Skeletal muscle satellite cell (primary cell): ENCODE measurements at regions not wholly inside any gene's neighbourhood (a gene's known extent, or its start where the extent isn't known, plus 50 kb on each side); places are given as distances from the start of the nearest gene placed in this dataset.
A peak's percentile ranks its signal among the peaks of the same experiment; 100 is the strongest.
"Not testable (repeated sequence)": the region's sequence is repeated elsewhere in the genome, so short reads cannot be mapped to it uniquely, and the experiment has no call there.

ENCODE experiments used
- H3K27me3 ChIP-seq: 2 replicates; pipeline ENCODE4 v1.7.0; 2013; ENCODE audit warnings: low read length; ENCODE audit not compliant: control insufficient read depth, insufficient read depth
- H3K36me3 ChIP-seq: 2 replicates; pipeline ENCODE4 v1.7.0; 2013; ENCODE audit warnings: mild to moderate bottlenecking, control low read depth, low read length; ENCODE audit not compliant: insufficient read depth
- H3K4me1 ChIP-seq: 2 replicates; pipeline ENCODE4 v1.7.0; 2013; ENCODE audit warnings: low read length; ENCODE audit not compliant: control insufficient read depth, insufficient read depth
- H3K4me2 ChIP-seq: 2 replicates; pipeline ENCODE4 v1.7.0; 2013; ENCODE audit warnings: mild to moderate bottlenecking, low read length
- H3K4me3 ChIP-seq: 2 replicates; pipeline ENCODE4 v1.7.0; 2013; ENCODE audit warnings: low read length
- H3K9ac ChIP-seq: 2 replicates; pipeline ENCODE4 v1.7.0; 2013; ENCODE audit warnings: mild to moderate bottlenecking, low read depth, low read length, moderate library complexity
- H3K9me3 ChIP-seq: replicated peaks from 2 replicates; pipeline ENCODE4 v1.7.0; 2013; ENCODE audit warnings: mild to moderate bottlenecking, control low read depth, low read length

DNA sequence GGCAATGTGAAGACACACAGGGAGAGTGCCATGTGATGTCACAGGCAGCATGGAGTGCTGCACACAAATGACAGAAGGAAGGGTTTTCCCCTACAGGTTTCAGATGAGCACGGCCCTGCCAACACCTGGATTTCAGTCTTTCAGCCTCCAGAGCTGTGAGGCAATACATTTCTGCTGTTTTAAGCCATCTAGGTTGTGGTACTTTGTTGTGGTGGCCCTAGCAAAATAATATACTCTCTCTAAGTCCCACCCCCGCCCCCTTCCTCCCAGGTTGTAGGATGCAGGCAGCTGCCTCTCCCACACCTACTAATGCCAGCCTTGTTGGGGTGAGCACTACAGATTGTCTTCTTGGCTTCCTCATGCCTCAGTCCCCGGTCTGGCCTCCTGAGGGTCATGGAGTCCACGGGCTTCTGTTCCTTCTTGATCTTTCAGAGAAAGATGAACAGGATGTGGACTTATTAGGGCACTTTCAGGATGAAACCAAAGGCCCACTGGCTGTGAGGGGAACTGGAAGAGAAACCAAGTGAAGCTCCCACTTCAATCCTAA, 180.0 kb downstream of the CD47 start:
- H3K36me3 ChIP-seq = no peaks in the 10 kb centered on the region
- H3K4me1 ChIP-seq = no peaks in the 10 kb centered on the region
- no peak overlapping the region for H3K4me2 ChIP-seq
- no peak overlapping the region for H3K9ac ChIP-seq
- no peaks in the 10 kb centered on the region for H3K27me3 ChIP-seq
- no peaks in the 10 kb centered on the region for H3K9me3 ChIP-seq
- no peak overlapping the region for H3K4me3 ChIP-seq

DNA sequence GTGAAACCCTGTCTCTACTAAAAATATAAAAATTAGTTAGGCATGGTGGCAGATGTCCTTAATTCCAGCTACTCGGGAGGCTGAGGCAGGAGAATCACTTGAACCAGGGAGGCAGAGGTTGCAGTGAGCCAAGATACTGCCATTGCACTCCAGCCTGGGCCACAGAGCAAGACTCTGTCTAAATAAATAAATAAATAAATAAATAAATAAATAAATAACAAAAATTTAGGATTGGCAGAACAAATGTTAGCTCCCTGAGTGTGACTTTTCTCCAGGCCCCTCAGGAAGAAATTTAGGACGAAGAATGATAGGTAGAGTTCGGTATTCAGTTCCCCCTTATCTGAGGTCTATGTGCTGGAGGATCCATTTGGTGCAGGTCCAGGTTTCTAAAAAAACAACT, 181.2 kb downstream of the CD47 start:
- not testable (repeated sequence) for H3K4me2 ChIP-seq, H3K9me3 ChIP-seq, H3K27me3 ChIP-seq, H3K4me3 ChIP-seq, H3K36me3 ChIP-seq, H3K4me1 ChIP-seq, H3K9ac ChIP-seq

DNA sequence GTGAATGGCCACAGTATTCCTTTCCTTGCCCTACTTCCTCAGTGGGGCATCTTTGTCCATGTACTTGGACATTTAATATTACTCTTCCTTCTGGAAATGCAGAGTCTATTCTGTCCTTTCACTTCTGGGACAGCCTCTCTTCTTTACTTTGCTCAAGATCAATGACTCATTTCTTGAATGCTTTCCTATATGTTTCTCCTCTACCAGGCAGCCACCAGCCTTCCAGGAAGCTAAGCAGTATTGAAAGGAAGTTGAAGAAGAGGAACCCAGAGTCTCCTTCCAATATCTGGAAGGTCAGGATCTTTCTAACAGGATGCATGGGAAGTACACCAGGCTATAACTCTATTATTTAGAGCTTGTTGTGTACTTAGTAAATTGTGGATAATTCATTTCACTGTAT, 182.8 kb downstream of the CD47 start:
- Histone ChIP-seq H3K9ac (no peak overlapping the region), H3K4me2 (no peak overlapping the region), H3K27me3 (no peaks in the 10 kb centered on the region), H3K4me3 (no peak overlapping the region), H3K9me3 (no peaks in the 10 kb centered on the region), H3K4me1 (no peaks in the 10 kb centered on the region), H3K36me3 (no peaks in the 10 kb centered on the region)

DNA sequence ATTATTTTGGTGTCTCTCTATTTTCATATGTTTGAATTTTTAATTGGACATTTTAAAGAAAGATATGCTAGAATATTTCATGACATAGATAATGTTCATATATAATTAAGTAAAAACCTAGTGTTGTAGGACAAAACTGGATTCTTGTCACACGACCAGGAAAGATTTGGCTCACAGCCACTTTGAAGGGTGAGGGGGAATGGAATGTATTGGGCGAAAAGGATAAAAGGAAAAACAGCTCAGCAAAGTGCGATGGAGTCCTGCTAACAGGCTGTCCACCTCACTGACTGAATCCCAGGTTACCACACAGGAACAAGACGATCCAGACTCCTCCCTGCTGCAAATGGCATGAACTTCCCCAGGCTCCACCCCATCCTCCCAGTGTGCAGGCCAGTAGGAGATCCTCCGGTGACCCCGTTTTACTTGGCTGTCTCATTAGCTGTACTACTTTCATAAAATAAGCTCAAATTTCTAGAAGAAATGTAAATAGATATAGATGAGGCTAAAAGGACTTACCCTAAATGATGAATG, 186.2 kb downstream of the CD47 start:
- Histone ChIP-seq H3K4me1 (no peaks in the 10 kb centered on the region), H3K9ac (no peak overlapping the region), H3K9me3 (no peaks in the 10 kb centered on the region), H3K4me3 (no peak overlapping the region), H3K4me2 (peak overlapping the region; percentile 20), H3K36me3 (no peaks in the 10 kb centered on the region), H3K27me3 (no peaks in the 10 kb centered on the region)

DNA sequence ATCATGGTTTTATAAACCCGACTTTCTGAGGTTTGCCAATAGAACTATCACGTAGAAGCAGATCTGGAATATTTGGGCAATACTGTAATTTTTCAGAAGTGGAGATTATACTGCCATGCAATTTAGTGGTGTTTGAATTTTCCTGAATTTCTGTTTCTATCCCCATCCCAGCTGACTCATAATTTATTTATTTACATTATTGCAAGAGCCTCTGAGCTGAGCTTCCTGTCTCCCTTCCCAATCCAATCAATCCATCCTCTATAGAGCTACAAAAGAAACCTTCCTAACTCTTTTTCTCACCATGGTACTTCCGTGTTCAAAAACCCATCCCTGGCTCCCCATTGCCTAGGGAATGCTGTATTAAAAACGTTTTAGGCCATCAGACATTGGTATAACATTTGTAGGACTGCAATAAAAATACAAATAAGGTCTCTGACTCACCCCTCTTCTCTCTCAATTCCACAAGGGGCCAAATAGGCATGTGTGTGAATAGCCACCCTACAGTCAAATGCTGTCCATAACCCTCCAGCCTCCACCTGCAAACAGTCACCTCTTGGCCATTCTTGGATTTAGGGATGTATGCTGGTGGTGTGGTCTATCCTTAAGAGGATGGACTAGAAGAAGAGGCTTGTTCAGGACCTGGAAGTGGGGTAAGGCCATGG, 190.7 kb downstream of the CD47 start:
- Histone ChIP-seq H3K4me1 (peaks cover 11% of the 10 kb centered on the region), H3K4me3 (no peak overlapping the region), H3K4me2 (no peak overlapping the region), H3K9me3 (no peaks in the 10 kb centered on the region), H3K27me3 (peaks cover 7% of the 10 kb centered on the region), H3K36me3 (no peaks in the 10 kb centered on the region), H3K9ac (no peak overlapping the region)

DNA sequence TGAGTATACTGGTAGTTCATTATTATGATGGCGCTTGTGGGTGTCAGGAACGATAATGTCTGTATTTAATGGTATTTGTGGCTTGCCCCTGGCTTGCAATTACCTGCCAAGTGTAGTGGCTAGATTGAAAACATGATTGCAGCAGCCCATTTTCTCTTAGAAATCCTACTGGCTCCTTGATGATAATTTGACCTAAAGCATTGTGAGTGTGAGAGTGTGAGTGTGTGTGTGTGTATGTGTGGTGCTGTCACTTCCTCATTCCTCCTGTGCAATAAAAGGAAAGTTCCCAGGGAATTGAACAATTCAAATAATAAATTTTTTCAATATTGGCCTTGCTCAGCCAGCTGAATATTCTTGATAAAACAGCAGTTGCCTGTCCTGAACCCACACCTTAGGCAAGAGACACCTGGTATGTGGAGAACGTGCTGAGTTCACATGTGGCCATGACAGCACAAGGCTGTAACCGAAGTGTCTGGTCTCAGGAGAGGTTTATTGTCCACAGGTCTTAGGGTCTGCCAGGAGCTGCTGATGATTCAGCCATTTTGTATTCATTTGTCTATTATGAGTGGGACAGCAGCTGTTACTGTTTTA, 193.3 kb downstream of the CD47 start:
- Histone ChIP-seq H3K9me3 (no peaks in the 10 kb centered on the region), H3K9ac (no peak overlapping the region), H3K36me3 (no peaks in the 10 kb centered on the region), H3K4me2 (no peak overlapping the region), H3K4me3 (no peak overlapping the region), H3K4me1 (peaks cover 11% of the 10 kb centered on the region), H3K27me3 (peaks cover 8% of the 10 kb centered on the region)

DNA sequence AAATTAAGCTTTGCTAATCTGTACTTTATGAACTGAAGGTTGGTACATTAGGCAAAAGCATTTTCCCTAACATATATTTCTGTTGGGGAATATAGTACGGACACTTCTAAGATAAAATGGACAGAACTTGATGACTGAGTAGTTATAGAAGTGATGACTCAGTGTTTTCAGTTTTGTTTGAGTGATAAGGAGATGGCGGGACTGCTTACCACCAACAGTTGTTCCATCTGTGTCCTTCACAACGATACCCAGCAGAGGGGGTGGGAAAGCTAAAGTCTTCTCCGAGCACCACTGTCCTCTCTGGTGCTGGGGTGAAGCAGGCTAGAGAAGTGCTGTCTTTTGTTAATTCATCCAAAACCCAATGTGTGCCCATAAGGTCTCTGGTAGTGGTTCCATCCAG, 195.8 kb downstream of the CD47 start:
- Histone ChIP-seq H3K4me3 (no peak overlapping the region), H3K36me3 (no peaks in the 10 kb centered on the region), H3K4me2 (no peak overlapping the region), H3K9me3 (no peaks in the 10 kb centered on the region), H3K27me3 (peaks cover 8% of the 10 kb centered on the region), H3K4me1 (peaks cover 11% of the 10 kb centered on the region), H3K9ac (no peak overlapping the region)

DNA sequence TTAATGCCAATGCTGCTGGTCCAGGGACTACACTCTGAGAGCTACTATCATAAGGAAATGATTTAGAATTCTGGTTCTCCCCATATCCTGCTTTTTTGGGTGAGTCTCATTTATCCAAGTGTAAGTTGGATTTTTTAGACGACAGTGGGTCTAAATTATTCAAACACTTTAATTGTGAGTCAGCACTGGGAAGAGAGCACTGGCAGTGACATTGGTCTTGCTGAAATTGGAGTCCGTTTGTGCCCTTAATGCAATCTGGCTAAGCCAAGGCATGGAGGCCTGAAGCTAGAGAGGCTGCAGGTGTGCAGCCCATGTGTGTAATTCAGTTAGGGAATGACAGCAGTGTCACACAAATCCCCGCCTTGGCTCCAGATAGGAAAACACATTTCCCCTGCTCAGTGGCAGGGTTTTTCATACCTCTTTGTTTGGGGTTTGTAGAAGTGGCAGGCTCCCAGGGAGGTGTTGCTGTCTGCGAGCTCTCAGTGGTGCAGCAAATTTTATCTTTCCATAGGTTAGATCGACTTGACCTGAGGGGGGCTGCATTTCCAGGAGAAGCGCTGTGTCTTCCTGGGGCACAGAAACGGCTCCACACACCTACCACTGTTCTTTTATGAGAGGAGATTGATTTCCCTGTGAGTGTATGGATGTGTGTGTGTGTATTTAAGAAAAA, 197.7 kb downstream of the CD47 start:
- no peaks in the 10 kb centered on the region for H3K36me3 ChIP-seq
- H3K4me2 ChIP-seq = no peak overlapping the region
- peaks cover 9% of the 10 kb centered on the region for H3K4me1 ChIP-seq
- no peak overlapping the region for H3K9ac ChIP-seq
- no peaks in the 10 kb centered on the region for H3K9me3 ChIP-seq
- H3K27me3 ChIP-seq = peaks cover 8% of the 10 kb centered on the region
- H3K4me3 ChIP-seq = no peak overlapping the region

DNA sequence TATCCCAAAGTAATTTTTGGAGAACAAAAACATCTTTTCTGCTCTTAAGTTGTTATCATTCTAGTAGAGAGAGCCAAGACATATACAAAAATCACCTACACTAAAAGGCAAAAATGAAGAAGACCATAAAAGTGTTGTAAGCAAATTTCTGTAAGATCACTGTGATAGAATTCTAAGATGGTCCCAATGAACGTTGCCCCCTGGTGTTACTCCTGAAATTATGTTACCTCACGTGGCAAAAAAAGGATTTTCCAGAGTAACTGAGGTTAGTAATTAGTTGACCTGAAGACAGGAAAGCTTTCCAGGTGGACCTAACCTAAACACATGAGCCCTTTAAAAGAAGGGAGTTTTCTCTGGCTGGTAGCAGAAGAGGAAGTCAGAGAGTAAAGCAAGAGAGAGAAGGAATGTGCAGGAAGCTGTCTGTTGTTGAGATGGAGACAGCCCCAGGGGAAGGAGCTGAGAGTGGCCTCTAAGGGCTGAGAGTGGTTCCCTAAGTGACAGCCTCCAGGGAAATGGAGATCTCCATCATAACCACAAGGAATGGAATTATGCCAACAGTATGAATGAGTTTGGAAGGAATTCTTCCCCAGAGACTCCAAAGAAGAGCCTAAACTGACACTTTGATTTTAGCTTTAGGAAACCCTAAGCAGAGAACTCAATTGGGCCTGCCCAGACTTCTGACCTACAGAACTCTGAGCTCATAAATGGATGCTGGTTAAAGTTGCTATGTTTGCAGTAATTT, 205.9 kb downstream of the CD47 start:
- Histone ChIP-seq H3K36me3 (no peaks in the 10 kb centered on the region), H3K4me2 (no peak overlapping the region), H3K4me3 (no peak overlapping the region), H3K27me3 (no peaks in the 10 kb centered on the region), H3K9me3 (no peaks in the 10 kb centered on the region), H3K9ac (no peak overlapping the region), H3K4me1 (no peaks in the 10 kb centered on the region)

DNA sequence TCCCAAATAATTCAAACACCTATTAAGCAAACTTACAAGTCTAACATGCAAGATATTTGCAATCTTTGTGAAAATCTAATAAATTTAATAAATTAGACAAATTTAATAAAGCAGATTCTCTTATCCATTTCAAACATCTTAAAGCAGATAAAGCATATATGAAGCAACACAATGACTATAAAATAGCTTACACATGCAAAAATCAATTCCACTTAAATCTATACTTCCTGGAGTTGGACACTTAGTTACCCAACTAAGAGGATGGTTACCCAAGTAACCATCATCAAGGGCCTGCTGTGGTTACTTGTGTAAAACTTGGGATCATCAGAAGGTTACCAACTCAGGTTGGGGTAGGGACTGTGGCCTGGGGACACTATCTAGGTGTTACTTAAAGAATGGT, 206.8 kb downstream of the CD47 start:
- Histone ChIP-seq H3K4me2 (no peak overlapping the region), H3K4me1 (no peaks in the 10 kb centered on the region), H3K36me3 (no peaks in the 10 kb centered on the region), H3K27me3 (no peaks in the 10 kb centered on the region), H3K9me3 (no peaks in the 10 kb centered on the region), H3K4me3 (no peak overlapping the region), H3K9ac (no peak overlapping the region)

DNA sequence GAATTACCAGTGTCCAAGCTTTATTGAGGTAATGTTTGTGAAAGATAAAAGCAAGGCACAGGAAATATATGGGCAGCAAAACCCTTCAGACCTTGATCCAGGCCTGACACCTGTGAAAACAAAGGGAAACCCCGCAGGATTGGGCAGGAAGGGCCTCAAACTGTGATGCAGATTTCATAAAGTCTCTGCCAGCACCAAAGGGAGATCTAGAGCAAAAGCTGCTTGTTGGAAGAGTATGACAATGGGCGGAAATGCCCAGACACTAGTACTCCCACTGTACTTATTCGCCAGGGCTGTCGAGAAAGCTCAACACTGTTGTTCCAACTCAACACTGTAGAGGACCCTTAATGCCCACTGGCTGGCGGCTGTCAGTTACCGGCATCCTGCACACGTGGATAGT, 207.9 kb downstream of the CD47 start:
- Histone ChIP-seq H3K9ac (no peak overlapping the region), H3K4me2 (no peak overlapping the region), H3K4me1 (no peaks in the 10 kb centered on the region), H3K36me3 (no peaks in the 10 kb centered on the region), H3K9me3 (no peaks in the 10 kb centered on the region), H3K27me3 (no peaks in the 10 kb centered on the region), H3K4me3 (no peak overlapping the region)
